Liver (tissue), 3 donors: ENCODE measurements at regions not wholly inside any gene's neighbourhood (a gene's known extent, or its start where the extent isn't known, plus 50 kb on each side); places are given as distances from the start of the nearest gene placed in this dataset.

Experiments
- CTCF ChIP-seq: fragments of 150-350 bp; IDR thresholded peaks from 2 replicates; pipeline ENCODE4 v1.5.1; 2017; ENCODE audit warnings: improper control_type of control experiment, low read depth, low read length; ENCODE audit not compliant: missing input control
- EGR1 ChIP-seq, 2 donors: IDR thresholded peaks; 2 replicates each; pipeline ENCODE4 v1.6.1; 2016 to 2018; ENCODE audit warnings: antibody characterized with exemption in 2 of 2, low read depth in 2 of 2
- FOXA1 ChIP-seq: IDR thresholded peaks from 2 replicates; pipeline ENCODE4 v1.6.1; 2016; ENCODE audit warnings: antibody characterized with exemption
- GABPA ChIP-seq, 2 donors: IDR thresholded peaks in 1 of 2; conservative IDR thresholded peaks in 1 of 2; 2 replicates each; pipeline ENCODE4 v1.6.1; 2016; ENCODE audit warnings: antibody characterized with exemption in 2 of 2, mild to moderate bottlenecking in 1 of 2, moderate library complexity in 1 of 2
- HNF4G ChIP-seq: IDR thresholded peaks from 2 replicates; pipeline ENCODE4 v1.6.1; 2016; ENCODE audit warnings: antibody characterized with exemption
- SP1 ChIP-seq: IDR thresholded peaks from 2 replicates; pipeline ENCODE4 v1.6.1; 2018; ENCODE audit warnings: antibody characterized with exemption, mild to moderate bottlenecking
- YY1 ChIP-seq: IDR thresholded peaks from 2 replicates; pipeline ENCODE4 v1.6.1; 2016; ENCODE audit warnings: antibody characterized with exemption, mild to moderate bottlenecking
- TF ChIP-seq, protein P1 (sequence below): IDR thresholded peaks from 2 replicates; pipeline ENCODE4 v1.6.1; 2016; ENCODE audit warnings: antibody characterized with exemption
- TF ChIP-seq, protein P2 (sequence below): IDR thresholded peaks from 2 replicates; pipeline ENCODE4 v1.6.1; 2016; ENCODE audit warnings: antibody characterized with exemption, mild to moderate bottlenecking
- donor health status: healthy.
- donor health status: healthy.

- TF ChIP-seq CTCF (no peak), EGR1 (IDR thresholded peaks at IDR 0.05; ENCODE audit: low read depth in 2 of 2) (no peak), GABPA (IDR thresholded peaks at IDR 0.05 in 1 of 2, conservative IDR thresholded peaks at IDR 0.05 in 1 of 2) (no peak), SP1 (no peak), YY1 (no peak), HNF4G (no peak), FOXA1 (no peak)
- TF ChIP-seq, protein P1, sequence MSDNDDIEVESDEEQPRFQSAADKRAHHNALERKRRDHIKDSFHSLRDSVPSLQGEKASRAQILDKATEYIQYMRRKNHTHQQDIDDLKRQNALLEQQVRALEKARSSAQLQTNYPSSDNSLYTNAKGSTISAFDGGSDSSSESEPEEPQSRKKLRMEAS: no peak
- TF ChIP-seq, protein P2, sequence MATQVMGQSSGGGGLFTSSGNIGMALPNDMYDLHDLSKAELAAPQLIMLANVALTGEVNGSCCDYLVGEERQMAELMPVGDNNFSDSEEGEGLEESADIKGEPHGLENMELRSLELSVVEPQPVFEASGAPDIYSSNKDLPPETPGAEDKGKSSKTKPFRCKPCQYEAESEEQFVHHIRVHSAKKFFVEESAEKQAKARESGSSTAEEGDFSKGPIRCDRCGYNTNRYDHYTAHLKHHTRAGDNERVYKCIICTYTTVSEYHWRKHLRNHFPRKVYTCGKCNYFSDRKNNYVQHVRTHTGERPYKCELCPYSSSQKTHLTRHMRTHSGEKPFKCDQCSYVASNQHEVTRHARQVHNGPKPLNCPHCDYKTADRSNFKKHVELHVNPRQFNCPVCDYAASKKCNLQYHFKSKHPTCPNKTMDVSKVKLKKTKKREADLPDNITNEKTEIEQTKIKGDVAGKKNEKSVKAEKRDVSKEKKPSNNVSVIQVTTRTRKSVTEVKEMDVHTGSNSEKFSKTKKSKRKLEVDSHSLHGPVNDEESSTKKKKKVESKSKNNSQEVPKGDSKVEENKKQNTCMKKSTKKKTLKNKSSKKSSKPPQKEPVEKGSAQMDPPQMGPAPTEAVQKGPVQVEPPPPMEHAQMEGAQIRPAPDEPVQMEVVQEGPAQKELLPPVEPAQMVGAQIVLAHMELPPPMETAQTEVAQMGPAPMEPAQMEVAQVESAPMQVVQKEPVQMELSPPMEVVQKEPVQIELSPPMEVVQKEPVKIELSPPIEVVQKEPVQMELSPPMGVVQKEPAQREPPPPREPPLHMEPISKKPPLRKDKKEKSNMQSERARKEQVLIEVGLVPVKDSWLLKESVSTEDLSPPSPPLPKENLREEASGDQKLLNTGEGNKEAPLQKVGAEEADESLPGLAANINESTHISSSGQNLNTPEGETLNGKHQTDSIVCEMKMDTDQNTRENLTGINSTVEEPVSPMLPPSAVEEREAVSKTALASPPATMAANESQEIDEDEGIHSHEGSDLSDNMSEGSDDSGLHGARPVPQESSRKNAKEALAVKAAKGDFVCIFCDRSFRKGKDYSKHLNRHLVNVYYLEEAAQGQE: no peak
These were observed 420.5 kb upstream of the ONECUT1 start for GRCh38 chr15:53210653-53211052.
